OCI-LY1 (cell line): ENCODE measurements at regions not wholly inside any gene's neighbourhood (a gene's known extent, or its start where the extent isn't known, plus 50 kb on each side); places are given as distances from the start of the nearest gene placed in this dataset.

Experiments
- H2AFZ ChIP-seq: fragments of 200-600 bp; sonication (generic), shearing (Covaris generic); 2 replicates; pipeline ENCODE4 v1.6.0; 2014; ENCODE audit warnings: antibody characterized with exemption, mild to moderate bottlenecking, low read length
- H3F3A ChIP-seq: fragments of 200-600 bp; sonication (generic), shearing (Covaris generic); 2 replicates; pipeline ENCODE4 v1.6.0; 2014; ENCODE audit warnings: mild to moderate bottlenecking, antibody characterized with exemption, low read length, moderate library complexity; ENCODE audit not compliant: insufficient read depth
- H3K27ac ChIP-seq: fragments of 200-600 bp; sonication (generic); 2 replicates; pipeline ENCODE4 v1.5.1; 2014; ENCODE audit warnings: low read length, mixed run types, mild to moderate bottlenecking, low read depth; ENCODE audit not compliant: poor library complexity, severe bottlenecking
- H3K27me3 ChIP-seq: fragments of 200-600 bp; sonication (generic); 2 replicates; pipeline ENCODE4 v1.6.0; 2014; ENCODE audit warnings: antibody characterized with exemption, mild to moderate bottlenecking, low read length, moderate library complexity; ENCODE audit not compliant: insufficient read depth
- H3K36me3 ChIP-seq: fragments of 200-600 bp; sonication (generic); 2 replicates; pipeline ENCODE4 v1.6.1; 2014; ENCODE audit warnings: mild to moderate bottlenecking, antibody characterized with exemption, low read length, moderate library complexity, mixed read lengths; ENCODE audit not compliant: insufficient read depth
- H3K4me1 ChIP-seq: fragments of 200-600 bp; sonication (generic); 2 replicates; pipeline ENCODE4 v1.5.1; 2014; ENCODE audit warnings: mild to moderate bottlenecking, low read length, moderate library complexity; ENCODE audit not compliant: insufficient read depth, severe bottlenecking
- H3K4me2 ChIP-seq: fragments of 200-600 bp; sonication (generic), shearing (Covaris generic); 2 replicates; pipeline ENCODE4 v1.6.1; 2014; ENCODE audit warnings: low read length
- H3K4me3 ChIP-seq: fragments of 200-600 bp; sonication (generic); 2 replicates; pipeline ENCODE4 v1.5.1; 2014; ENCODE audit warnings: low read length, low read depth, mild to moderate bottlenecking, mixed read lengths; ENCODE audit not compliant: poor library complexity, severe bottlenecking
- H3K79me2 ChIP-seq: fragments of 200-600 bp; shearing (Covaris generic); 2 replicates; pipeline ENCODE4 v1.6.1; 2016; ENCODE audit warnings: mixed run types, low read length, mixed read lengths; ENCODE audit not compliant: insufficient read depth
- H3K9ac ChIP-seq: fragments of 200-600 bp; sonication (generic), shearing (Covaris generic); 2 replicates; pipeline ENCODE4 v1.6.1; 2014; ENCODE audit warnings: mild to moderate bottlenecking, low read length, mixed read lengths
- H3K9me2 ChIP-seq: fragments of 200-600 bp; sonication (generic), shearing (Covaris generic); 2 replicates; pipeline ENCODE4 v1.6.1; 2014; ENCODE audit warnings: low read depth, mild to moderate bottlenecking, low read length, mixed read lengths
- H3K9me3 ChIP-seq: fragments of 200-600 bp; shearing (Covaris generic); 2 replicates; pipeline ENCODE4 v1.6.1; 2014; ENCODE audit warnings: low read length, mixed read lengths
- H4K20me1 ChIP-seq: fragments of 200-600 bp; sonication (generic), shearing (Covaris generic); 2 replicates; pipeline ENCODE4 v1.6.0; 2016; ENCODE audit warnings: mild to moderate bottlenecking, low read length; ENCODE audit not compliant: insufficient read depth
- CTCF ChIP-seq: fragments of 200-600 bp; sonication (generic), shearing (Covaris generic); IDR thresholded peaks from 2 replicates; pipeline ENCODE4 v1.5.1; 2017; ENCODE audit warnings: mild to moderate bottlenecking, antibody characterized with exemption, low read length, moderate library complexity, mixed read lengths
- EZH2 ChIP-seq: fragments of 200-600 bp; sonication (generic), shearing (Covaris generic); IDR thresholded peaks from 2 replicates; pipeline ENCODE4 v1.8.0; 2017; ENCODE audit warnings: borderline replicate concordance, mixed run types, mild to moderate bottlenecking, antibody characterized with exemption, low read length, moderate library complexity, mixed read lengths

GRCh38 chrX:99078301-99078700, 1331.8 kb downstream of the PCDH19 start:
- Histone ChIP-seq H3K27me3 (no peaks in the 10 kb centered on the region), H3K9ac (no peak overlapping the region), H3K4me1 (no peaks in the 10 kb centered on the region), H3K4me2 (no peak overlapping the region), H3K27ac (no peak overlapping the region), H3F3A (no peaks in the 10 kb centered on the region), H3K36me3 (no peaks in the 10 kb centered on the region), H3K79me2 (no peaks in the 10 kb centered on the region), H3K9me2 (no peaks in the 10 kb centered on the region), H3K9me3 (no peaks in the 10 kb centered on the region), H3K4me3 (no peak overlapping the region), H4K20me1 (no peaks in the 10 kb centered on the region), H2AFZ (no peak overlapping the region)
- no peak for TF ChIP-seq EZH2

- Histone ChIP-seq H3K4me2 (no peak overlapping the region), H3F3A (no peaks in the 10 kb centered on the region), H4K20me1 (no peaks in the 10 kb centered on the region), H3K4me3 (no peak overlapping the region), H3K9me2 (no peaks in the 10 kb centered on the region), H3K36me3 (no peaks in the 10 kb centered on the region), H3K27me3 (no peaks in the 10 kb centered on the region), H3K79me2 (no peaks in the 10 kb centered on the region), H3K4me1 (no peaks in the 10 kb centered on the region), H3K9ac (no peak overlapping the region), H3K9me3 (no peaks in the 10 kb centered on the region), H2AFZ (no peak overlapping the region), H3K27ac (no peak overlapping the region)
- TF ChIP-seq EZH2 (no peak), CTCF (no peak)
Measured at GRCh38 chrX:99077099-99077498, 1333.0 kb downstream of the PCDH19 start.

GRCh38 chrX:99073551-99073950, 1336.5 kb downstream of the PCDH19 start:
- Histone ChIP-seq H2AFZ (no peak overlapping the region), H3K36me3 (no peaks in the 10 kb centered on the region), H3K9me2 (no peaks in the 10 kb centered on the region), H3K79me2 (no peaks in the 10 kb centered on the region), H3K4me1 (no peaks in the 10 kb centered on the region), H3F3A (no peaks in the 10 kb centered on the region), H3K4me2 (no peak overlapping the region), H3K4me3 (no peak overlapping the region), H3K27me3 (no peaks in the 10 kb centered on the region), H3K9ac (no peak overlapping the region), H3K27ac (no peak overlapping the region), H4K20me1 (no peaks in the 10 kb centered on the region), H3K9me3 (no peaks in the 10 kb centered on the region)
- TF ChIP-seq EZH2 (no peak), CTCF (no peak)

GRCh38 chrX:99051639-99052038, 1358.4 kb downstream of the PCDH19 start:
- H3K27me3 ChIP-seq: no peaks in the 10 kb centered on the region
- H3K9me2 ChIP-seq: no peaks in the 10 kb centered on the region
- no peaks in the 10 kb centered on the region for H3K9me3 ChIP-seq
- H4K20me1 ChIP-seq: no peaks in the 10 kb centered on the region
- H3K9ac ChIP-seq: no peak overlapping the region
- no peaks in the 10 kb centered on the region for H3K36me3 ChIP-seq
- no peak for TF ChIP-seq EZH2
- TF ChIP-seq CTCF: no peak
- no peak overlapping the region for H3K4me2 ChIP-seq
- no peak overlapping the region for H2AFZ ChIP-seq
- H3K4me3 ChIP-seq: no peak overlapping the region
- no peaks in the 10 kb centered on the region for H3K79me2 ChIP-seq
- H3K27ac ChIP-seq: no peak overlapping the region
- no peaks in the 10 kb centered on the region for H3K4me1 ChIP-seq
- H3F3A ChIP-seq: no peaks in the 10 kb centered on the region
